ENCODE measurements at regions not wholly inside any gene's neighbourhood (a gene's known extent, or its start where the extent isn't known, plus 50 kb on each side); places are given as distances from the start of the nearest gene placed in this dataset.

- Mint-ChIP-seq H3K4me3 (ENCODE audit: unreplicated experiment) (no peak overlapping the region), H3K27me3 (ENCODE audit: insufficient read depth, unreplicated experiment) (peaks cover 5% of the 10 kb centered on the region), H3K36me3 (ENCODE audit: insufficient read depth, unreplicated experiment) (no peaks in the 10 kb centered on the region), H3K9me3 (ENCODE audit: unreplicated experiment) (no peaks in the 10 kb centered on the region), H3K27ac (ENCODE audit: unreplicated experiment) (no peak overlapping the region), H3K4me1 (ENCODE audit: low read depth, unreplicated experiment) (no peaks in the 10 kb centered on the region)
- no TSS peak for BruUV-seq (replicated peaks)
- Histone ChIP-seq H3K4me3 (ENCODE audit: low read depth, low read length) (no peak overlapping the region), H3K36me3 (ENCODE audit: control insufficient read depth, insufficient read depth, low read length) (no peaks in the 10 kb centered on the region), H3K9me3 (no peaks in the 10 kb centered on the region), H3K4me1 (no peaks in the 10 kb centered on the region), H3K27me3 (replicated peaks; ENCODE audit: control insufficient read depth, insufficient read depth, low read length) (no peaks in the 10 kb centered on the region)
- intact Hi-C loops (cut with micrococcal nuclease; ENCODE audit: unreplicated experiment), result no loop called here
- POLR2A ChIA-PET, result no interaction called here
- CTCF ChIA-PET, result no interaction called here
- no peak for TF ChIP-seq CTCF (IDR thresholded peaks at IDR 0.05; ENCODE audit: insufficient read depth in 1 of 2, low read depth in 1 of 2, low read length in 1 of 2, severe bottlenecking in 1 of 2, unreplicated experiment in 1 of 2)
- DNase-seq, result no peak
Measured at GRCh38 chr7:127064-127598, 65.2 kb upstream of the FAM20C start.

DNA sequence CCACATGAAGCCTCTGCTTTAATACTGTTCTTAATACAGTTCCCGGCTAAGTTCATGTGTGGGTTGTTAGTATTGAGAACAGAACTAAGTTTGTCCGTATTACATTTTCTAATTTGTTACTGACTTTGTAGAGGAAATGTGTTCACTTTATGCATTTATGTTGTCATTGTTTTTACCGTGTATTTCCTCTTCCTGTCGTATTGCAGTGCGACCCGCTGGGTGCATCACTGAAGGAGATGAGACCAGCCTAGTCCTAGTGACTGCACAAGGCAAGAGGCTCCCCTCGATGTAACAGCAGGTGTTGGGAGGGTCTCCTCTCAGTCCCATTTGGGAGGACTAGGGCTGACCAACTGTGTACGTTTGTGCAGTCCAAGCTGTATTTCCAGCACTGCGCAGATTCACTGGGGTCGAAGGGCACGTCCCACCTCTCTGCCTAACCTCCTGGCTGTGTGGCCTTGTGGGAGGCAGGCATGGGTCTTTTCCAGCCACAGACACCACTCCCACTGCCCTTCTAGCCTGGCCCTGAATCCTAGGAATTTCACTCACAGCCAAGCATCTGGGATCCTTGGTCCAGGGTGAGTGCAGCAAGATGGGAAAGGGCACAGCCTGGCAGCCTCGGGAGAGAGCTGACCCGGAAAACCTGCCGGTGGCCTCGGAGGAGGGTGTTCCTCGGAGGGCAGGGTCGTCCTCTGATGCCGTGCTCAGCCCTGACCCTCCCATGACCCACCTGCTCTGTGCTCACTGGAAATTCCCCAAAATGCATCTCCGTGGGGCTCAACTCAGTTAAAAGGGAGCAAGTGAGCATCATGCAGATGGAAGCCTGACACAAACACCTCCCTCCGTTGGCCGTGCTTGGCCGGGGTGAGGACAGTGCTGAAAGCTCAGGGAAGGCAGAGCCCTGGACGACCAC lies 63.9 kb upstream of the FAM20C start:
- POLR2A ChIA-PET, result no interaction called here
- CTCF ChIA-PET, result no interaction called here
- no peak for TF ChIP-seq CTCF (IDR thresholded peaks at IDR 0.05; ENCODE audit: insufficient read depth in 1 of 2, low read depth in 1 of 2, low read length in 1 of 2, severe bottlenecking in 1 of 2, unreplicated experiment in 1 of 2)
- no peak for DNase-seq
- H3K4me1 Mint-ChIP-seq (ENCODE audit: low read depth, unreplicated experiment), result no peaks in the 10 kb centered on the region
- no peaks in the 10 kb centered on the region for H3K4me1 ChIP-seq
- no peaks in the 10 kb centered on the region for H3K36me3 ChIP-seq (ENCODE audit: control insufficient read depth, insufficient read depth, low read length)
- no peaks in the 10 kb centered on the region for H3K9me3 ChIP-seq
- no peaks in the 10 kb centered on the region for H3K9me3 Mint-ChIP-seq (ENCODE audit: unreplicated experiment)
- no peaks in the 10 kb centered on the region for H3K36me3 Mint-ChIP-seq (ENCODE audit: insufficient read depth, unreplicated experiment)
- intact Hi-C loops (cut with micrococcal nuclease; ENCODE audit: unreplicated experiment), result no loop called here
- no TSS peak for BruUV-seq (replicated peaks)
- no peak overlapping the region for H3K27ac Mint-ChIP-seq (ENCODE audit: unreplicated experiment)
- no peak overlapping the region for H3K4me3 ChIP-seq (ENCODE audit: low read depth, low read length)
- H3K27me3 ChIP-seq (replicated peaks; ENCODE audit: control insufficient read depth, insufficient read depth, low read length), result no peaks in the 10 kb centered on the region
- no peak overlapping the region for H3K4me3 Mint-ChIP-seq (ENCODE audit: unreplicated experiment)
- peaks cover 3% of the 10 kb centered on the region for H3K27me3 Mint-ChIP-seq (ENCODE audit: insufficient read depth, unreplicated experiment)

GRCh38 chr7:129366-130221 lies 62.8 kb upstream of the FAM20C start:
- peaks cover 3% of the 10 kb centered on the region for H3K27me3 Mint-ChIP-seq (ENCODE audit: insufficient read depth, unreplicated experiment)
- BruUV-seq (replicated peaks), result no TSS peak
- POLR2A ChIA-PET, result no interaction called here

More at GRCh38 chr7:129366-130221, 62.8 kb upstream of the FAM20C start:
- CTCF ChIA-PET, result no interaction called here
- Histone ChIP-seq H3K36me3 (ENCODE audit: control insufficient read depth, insufficient read depth, low read length) (no peaks in the 10 kb centered on the region), H3K9me3 (no peaks in the 10 kb centered on the region), H3K4me1 (no peaks in the 10 kb centered on the region), H3K4me3 (ENCODE audit: low read depth, low read length) (no peak overlapping the region), H3K27me3 (replicated peaks; ENCODE audit: control insufficient read depth, insufficient read depth, low read length) (no peaks in the 10 kb centered on the region)
- no peaks in the 10 kb centered on the region for H3K36me3 Mint-ChIP-seq (ENCODE audit: insufficient read depth, unreplicated experiment)
- TF ChIP-seq CTCF (IDR thresholded peaks at IDR 0.05; ENCODE audit: insufficient read depth in 1 of 2, low read depth in 1 of 2, low read length in 1 of 2, severe bottlenecking in 1 of 2, unreplicated experiment in 1 of 2), result no peak
- no peak overlapping the region for H3K27ac Mint-ChIP-seq (ENCODE audit: unreplicated experiment)
- no peaks in the 10 kb centered on the region for H3K4me1 Mint-ChIP-seq (ENCODE audit: low read depth, unreplicated experiment)
- DNase-seq, result no peak
- H3K9me3 Mint-ChIP-seq (ENCODE audit: unreplicated experiment), result no peaks in the 10 kb centered on the region
- intact Hi-C loops (cut with micrococcal nuclease; ENCODE audit: unreplicated experiment), result no loop called here
- no peak overlapping the region for H3K4me3 Mint-ChIP-seq (ENCODE audit: unreplicated experiment)

All from Caco-2 (cell line).